ENCODE measurements at regions not wholly inside any gene's neighbourhood (a gene's known extent, or its start where the extent isn't known, plus 50 kb on each side); places are given as distances from the start of the nearest gene placed in this dataset.
"Not testable (repeated sequence)": the region's sequence is repeated elsewhere in the genome, so short reads cannot be mapped to it uniquely, and the experiment has no call there.

- Mint-ChIP-seq H3K9me3 (no peaks in the 10 kb centered on the region), H3K4me1 (ENCODE audit: low read depth) (no peaks in the 10 kb centered on the region), H3K27me3 (ENCODE audit: low read depth) (no peaks in the 10 kb centered on the region), H3K36me3 (ENCODE audit: insufficient read depth) (no peaks in the 10 kb centered on the region), H3K4me3 (no peak overlapping the region)
- no peak for ATAC-seq
- DNase-seq, result no peak
Observed at GRCh38 chr3:115204475-115204874, 57.4 kb upstream of the ZBTB20 start.

- no peak for DNase-seq
- ATAC-seq, result no peak
- Mint-ChIP-seq H3K9me3 (no peaks in the 10 kb centered on the region), H3K36me3 (ENCODE audit: insufficient read depth) (no peaks in the 10 kb centered on the region), H3K4me1 (ENCODE audit: low read depth) (no peaks in the 10 kb centered on the region), H3K4me3 (no peak overlapping the region), H3K27me3 (ENCODE audit: low read depth) (no peaks in the 10 kb centered on the region)
Observed at GRCh38 chr3:115208066-115208750, 61.1 kb upstream of the ZBTB20 start.

GRCh38 chr3:115211810-115212492 is 64.9 kb upstream of the ZBTB20 start:
- Mint-ChIP-seq H3K27me3 (ENCODE audit: low read depth) (no peaks in the 10 kb centered on the region), H3K4me1 (ENCODE audit: low read depth) (no peaks in the 10 kb centered on the region), H3K36me3 (ENCODE audit: insufficient read depth) (no peaks in the 10 kb centered on the region), H3K4me3 (no peak overlapping the region), H3K9me3 (no peaks in the 10 kb centered on the region)
- no peak for DNase-seq
- no peak for ATAC-seq

GRCh38 chr3:115212615-115213014 is 65.5 kb upstream of the ZBTB20 start:
- Mint-ChIP-seq H3K9me3 (no peaks in the 10 kb centered on the region), H3K4me1 (ENCODE audit: low read depth) (no peaks in the 10 kb centered on the region), H3K36me3 (ENCODE audit: insufficient read depth) (no peaks in the 10 kb centered on the region), H3K27me3 (ENCODE audit: low read depth) (no peaks in the 10 kb centered on the region), H3K4me3 (no peak overlapping the region)
- no peak for ATAC-seq
- DNase-seq, result no peak

GRCh38 chr3:115213052-115213451 is 66.0 kb upstream of the ZBTB20 start:
- not testable (repeated sequence) for H3K27me3 Mint-ChIP-seq (ENCODE audit: low read depth); H3K36me3 Mint-ChIP-seq (ENCODE audit: insufficient read depth); H3K4me1 Mint-ChIP-seq (ENCODE audit: low read depth); ATAC-seq; DNase-seq; H3K9me3 Mint-ChIP-seq; H3K4me3 Mint-ChIP-seq

- Mint-ChIP-seq H3K36me3 (ENCODE audit: insufficient read depth) (no peaks in the 10 kb centered on the region), H3K4me1 (ENCODE audit: low read depth) (no peaks in the 10 kb centered on the region), H3K4me3 (no peak overlapping the region), H3K9me3 (no peaks in the 10 kb centered on the region), H3K27me3 (ENCODE audit: low read depth) (peaks cover 5% of the 10 kb centered on the region)
- DNase-seq (no peak), ATAC-seq (no peak)
Observed at GRCh38 chr3:115217292-115217677, 70.2 kb upstream of the ZBTB20 start.

GRCh38 chr3:115217678-115218451 is 70.8 kb upstream of the ZBTB20 start:
- H3K4me1 Mint-ChIP-seq (ENCODE audit: low read depth), result no peaks in the 10 kb centered on the region
- H3K27me3 Mint-ChIP-seq (ENCODE audit: low read depth), result peaks cover 5% of the 10 kb centered on the region
- DNase-seq, result no peak
- ATAC-seq, result no peak
- no peaks in the 10 kb centered on the region for H3K36me3 Mint-ChIP-seq (ENCODE audit: insufficient read depth)
- H3K9me3 Mint-ChIP-seq, result no peaks in the 10 kb centered on the region
- no peak overlapping the region for H3K4me3 Mint-ChIP-seq

GRCh38 chr3:115218859-115219258 is 71.8 kb upstream of the ZBTB20 start:
- ATAC-seq, result no peak
- Mint-ChIP-seq H3K4me1 (ENCODE audit: low read depth) (no peaks in the 10 kb centered on the region), H3K27me3 (ENCODE audit: low read depth) (peaks cover 5% of the 10 kb centered on the region), H3K36me3 (ENCODE audit: insufficient read depth) (no peaks in the 10 kb centered on the region), H3K9me3 (no peaks in the 10 kb centered on the region), H3K4me3 (no peak overlapping the region)
- no peak for DNase-seq

GRCh38 chr3:115224687-115225086 is 77.6 kb upstream of the ZBTB20 start:
- ATAC-seq, result no peak
- Mint-ChIP-seq H3K9me3 (no peaks in the 10 kb centered on the region), H3K4me3 (no peak overlapping the region), H3K4me1 (ENCODE audit: low read depth) (no peaks in the 10 kb centered on the region), H3K36me3 (ENCODE audit: insufficient read depth) (no peaks in the 10 kb centered on the region), H3K27me3 (ENCODE audit: low read depth) (no peaks in the 10 kb centered on the region)
- no peak for DNase-seq

GRCh38 chr3:115226844-115227445 is 79.9 kb upstream of the ZBTB20 start:
- Mint-ChIP-seq H3K4me3 (no peak overlapping the region), H3K36me3 (ENCODE audit: insufficient read depth) (no peaks in the 10 kb centered on the region), H3K9me3 (no peaks in the 10 kb centered on the region), H3K4me1 (ENCODE audit: low read depth) (no peaks in the 10 kb centered on the region), H3K27me3 (ENCODE audit: low read depth) (no peaks in the 10 kb centered on the region)
- DNase-seq, result no peak
- no peak for ATAC-seq

GRCh38 chr3:115227461-115227860 is 80.4 kb upstream of the ZBTB20 start:
- Mint-ChIP-seq H3K4me3 (no peak overlapping the region), H3K27me3 (ENCODE audit: low read depth) (no peaks in the 10 kb centered on the region), H3K4me1 (ENCODE audit: low read depth) (no peaks in the 10 kb centered on the region), H3K36me3 (ENCODE audit: insufficient read depth) (no peaks in the 10 kb centered on the region), H3K9me3 (no peaks in the 10 kb centered on the region)
- no peak for ATAC-seq
- DNase-seq, result no peak

GRCh38 chr3:115228266-115228665 is 81.2 kb upstream of the ZBTB20 start:
- H3K4me3 Mint-ChIP-seq, result no peak overlapping the region
- H3K4me1 Mint-ChIP-seq (ENCODE audit: low read depth), result no peaks in the 10 kb centered on the region
- DNase-seq, result no peak
- no peaks in the 10 kb centered on the region for H3K27me3 Mint-ChIP-seq (ENCODE audit: low read depth)
- ATAC-seq, result no peak
- H3K36me3 Mint-ChIP-seq (ENCODE audit: insufficient read depth), result no peaks in the 10 kb centered on the region
- no peaks in the 10 kb centered on the region for H3K9me3 Mint-ChIP-seq

GRCh38 chr3:115232167-115232566 is 85.1 kb upstream of the ZBTB20 start:
- ATAC-seq (no peak), DNase-seq (no peak)
- no peaks in the 10 kb centered on the region for H3K9me3 Mint-ChIP-seq
- H3K4me3 Mint-ChIP-seq, result no peak overlapping the region
- H3K36me3 Mint-ChIP-seq (ENCODE audit: insufficient read depth), result no peaks in the 10 kb centered on the region
- H3K4me1 Mint-ChIP-seq (ENCODE audit: low read depth), result no peaks in the 10 kb centered on the region
- no peaks in the 10 kb centered on the region for H3K27me3 Mint-ChIP-seq (ENCODE audit: low read depth)

- Mint-ChIP-seq H3K27me3 (ENCODE audit: low read depth) (no peaks in the 10 kb centered on the region), H3K4me1 (ENCODE audit: low read depth) (no peaks in the 10 kb centered on the region), H3K9me3 (no peaks in the 10 kb centered on the region), H3K36me3 (ENCODE audit: insufficient read depth) (no peaks in the 10 kb centered on the region), H3K4me3 (no peak overlapping the region)
- no peak for DNase-seq
- ATAC-seq, result no peak
Observed at GRCh38 chr3:115233021-115233420, 85.9 kb upstream of the ZBTB20 start.
